IMR-90 (cell line): ENCODE measurements at regions not wholly inside any gene's neighbourhood (a gene's known extent, or its start where the extent isn't known, plus 50 kb on each side); places are given as distances from the start of the nearest gene placed in this dataset.

Experiments used
- ATAC-seq: fragments of 200-7000 bp; cut with Tn5 transposase; 2 replicates; pipeline ENCODE4 v1.9.1; 2020; ENCODE audit warnings: low read depth, mild to moderate bottlenecking, moderate library complexity
- BruUV-seq: library from RNA; stranded (reverse); fragments of 400-500 nt; replicated peaks from 2 replicates; lab custom pipeline; 2021; lab: Mats Ljungman, UMichigan
- CTCF ChIA-PET: fragments of 300-600 bp; formaldehyde crosslinking; extraction: SDS; loops from one replicate; lab custom pipeline; 2021; ENCODE audit warnings: antibody characterized with exemption; lab: Yijun Ruan, JAX
- POLR2A ChIA-PET: fragments of 300-600 bp; sonication (Branson Sonifier 250); formaldehyde crosslinking; loops from one replicate; lab custom pipeline; 2022; ENCODE audit warnings: antibody characterized with exemption; ENCODE audit not compliant: unreplicated experiment; lab: Charles Lee
- DNase-seq: peaks from one replicate; pipeline ENCODE4 v3.0.0; 2013
- H2AFZ ChIP-seq: replicated peaks from 2 replicates; pipeline ENCODE3; 2013; ENCODE audit warnings: low read length, mild to moderate bottlenecking; ENCODE audit not compliant: poor library complexity
- H2AK5ac ChIP-seq: 2 replicates; pipeline ENCODE4 v1.6.1; 2013; ENCODE audit warnings: low read depth, low read length, inconsistent platforms
- H2AK9ac ChIP-seq: replicated peaks from 2 replicates; pipeline ENCODE3; 2013; ENCODE audit warnings: mild to moderate bottlenecking, low read depth, low read length, moderate library complexity; ENCODE audit not compliant: poor library complexity
- H2BK120ac ChIP-seq: 2 replicates; pipeline ENCODE4 v1.6.1; 2013; ENCODE audit warnings: low read depth, low read length, inconsistent platforms
- H2BK15ac ChIP-seq: 3 replicates; pipeline ENCODE4 v1.6.1; 2013; ENCODE audit warnings: low read depth, low read length, inconsistent platforms
- H2BK20ac ChIP-seq: 2 replicates; pipeline ENCODE4 v1.6.1; 2013; ENCODE audit warnings: low read depth, mild to moderate bottlenecking, inconsistent platforms, low read length, moderate library complexity
- H2BK5ac ChIP-seq: 2 replicates; pipeline ENCODE4 v1.6.1; 2013; ENCODE audit warnings: mild to moderate bottlenecking, low read depth, low read length, inconsistent platforms; ENCODE audit not compliant: poor library complexity, severe bottlenecking
- H3K14ac ChIP-seq: replicated peaks from 2 replicates; pipeline ENCODE4 v1.6.1; 2013; ENCODE audit warnings: low read depth, low read length, inconsistent platforms
- H3K18ac ChIP-seq: 2 replicates; pipeline ENCODE4 v1.6.1; 2013; ENCODE audit warnings: low read depth, low read length, control low read depth
- H3K23ac ChIP-seq: 2 replicates; pipeline ENCODE4 v1.6.1; 2013; ENCODE audit warnings: low read depth, low read length, inconsistent platforms
- H3K27ac ChIP-seq: 2 replicates; pipeline ENCODE4 v1.5.1; 2013; ENCODE audit warnings: mild to moderate bottlenecking, control low read depth, low read length; ENCODE audit not compliant: insufficient read depth
- H3K27me3 ChIP-seq: 2 replicates; pipeline ENCODE4 v1.6.1; 2013; ENCODE audit warnings: low read length; ENCODE audit not compliant: control insufficient read depth, insufficient read depth
- H3K36me3 ChIP-seq: 2 replicates; pipeline ENCODE4 v1.6.1; 2013; ENCODE audit warnings: low read length, mixed read lengths; ENCODE audit not compliant: control insufficient read depth, insufficient read depth
- H3K4ac ChIP-seq: 2 replicates; pipeline ENCODE4 v1.6.1; 2013; ENCODE audit warnings: low read depth, low read length, inconsistent platforms
- H3K4me1 ChIP-seq: 2 replicates; pipeline ENCODE4 v1.6.1; 2013; ENCODE audit warnings: low read length, mixed read lengths; ENCODE audit not compliant: control insufficient read depth, insufficient read depth
- H3K4me2 ChIP-seq: 2 replicates; pipeline ENCODE4 v1.6.1; 2013; ENCODE audit warnings: low read depth, mild to moderate bottlenecking, control low read depth, low read length, moderate library complexity
- H3K4me3 ChIP-seq: 2 replicates; pipeline ENCODE4 v1.5.1; 2013; ENCODE audit warnings: low read depth, mild to moderate bottlenecking, control low read depth, low read length, moderate library complexity; ENCODE audit not compliant: insufficient read depth
- H3K56ac ChIP-seq: 2 replicates; pipeline ENCODE4 v1.6.1; 2013; ENCODE audit warnings: low read length, inconsistent platforms; ENCODE audit not compliant: insufficient read depth; ENCODE audit errors: extremely low read depth
- H3K79me1 ChIP-seq, 2 experiments: 2 replicates each; pipeline ENCODE4 v1.6.1; 2013; ENCODE audit warnings: low read length in 2 of 2, inconsistent platforms in 1 of 2, low read depth in 1 of 2
- H3K9ac ChIP-seq: 2 replicates; pipeline ENCODE4 v1.6.1; 2013; ENCODE audit warnings: low read depth, low read length, control low read depth
- H3K9me1 ChIP-seq: 2 replicates; pipeline ENCODE4 v1.6.1; 2013; ENCODE audit warnings: low read length, inconsistent platforms; ENCODE audit not compliant: insufficient read depth
- H3K9me3 ChIP-seq: 2 replicates; pipeline ENCODE4 v1.6.1; 2013; ENCODE audit warnings: low read length; ENCODE audit not compliant: control insufficient read depth, insufficient read depth
- H4K20me1 ChIP-seq: 2 replicates; pipeline ENCODE4 v1.6.1; 2013; ENCODE audit warnings: low read length, inconsistent platforms; ENCODE audit not compliant: insufficient read depth
- H4K5ac ChIP-seq: 2 replicates; pipeline ENCODE4 v1.6.1; 2013; ENCODE audit warnings: mild to moderate bottlenecking, low read depth, low read length, control low read depth
- H4K8ac ChIP-seq, 2 experiments: 2 replicates each; pipeline ENCODE4 v1.6.1; 2013; ENCODE audit warnings: low read depth in 2 of 2, low read length in 2 of 2, control low read depth in 1 of 2, inconsistent platforms in 1 of 2
- H4K91ac ChIP-seq: 2 replicates; pipeline ENCODE4 v1.6.1; 2013; ENCODE audit warnings: low read depth, low read length, inconsistent platforms; ENCODE audit not compliant: insufficient read depth
- CHD1 ChIP-seq: IDR thresholded peaks from 2 replicates; pipeline ENCODE4 v1.6.1; 2012; ENCODE audit warnings: low read depth, low read length, improper control_type of control experiment
- MAFK ChIP-seq: IDR thresholded peaks from 2 replicates; pipeline ENCODE4 v1.6.1; 2012; ENCODE audit warnings: low read depth, low read length, improper control_type of control experiment
- MAZ ChIP-seq: IDR thresholded peaks from 2 replicates; pipeline ENCODE4 v1.6.1; 2012; ENCODE audit warnings: low read depth, mild to moderate bottlenecking, low read length, improper control_type of control experiment, moderate library complexity, borderline replicate concordance
- MXI1 ChIP-seq: IDR thresholded peaks from 2 replicates; pipeline ENCODE4 v1.6.1; 2012; ENCODE audit warnings: low read depth, mild to moderate bottlenecking, low read length, moderate library complexity, borderline replicate concordance
- NFE2L2 ChIP-seq: fragments of 150-350 bp; IDR thresholded peaks from 2 replicates; pipeline ENCODE4 v1.6.1; 2016; ENCODE audit warnings: low read depth, mild to moderate bottlenecking, low read length
- WGBS, 2 experiments: methylation state at CpG; one replicate each; pipeline versions ENCODE4 v1.1.5 to v1.1.7; 2013; ENCODE audit warnings: missing lambda C conversion rate in 2 of 2; ENCODE audit not compliant: insufficient read length in 1 of 2; ENCODE audit errors: extremely low coverage in 2 of 2; 5-methylcytosine and 5-hydroxymethylcytosine counted together
- dilution Hi-C: fragments of 300-500 bp; cut with HindIII; formaldehyde crosslinking; loops from one replicate; pipeline ENCODE4 v1.14.3; 2018; ENCODE audit warnings: low sequenced_read_pairs; ENCODE audit not compliant: unreplicated experiment
- in situ Hi-C: fragments of 300-500 bp; cut with MboI; formaldehyde crosslinking; loops from 3 replicates; pipeline ENCODE4 v1.14.3; 2019; ENCODE audit warnings: low sequenced_read_pairs, inconsistent platforms, mixed read lengths
- intact Hi-C: fragments of 100-400 bp; cut with micrococcal nuclease; formaldehyde crosslinking; loops from 2 replicates; pipeline ENCODE4 v1.10.0; 2022
- TF ChIP-seq, protein P1 (sequence below): conservative IDR thresholded peaks from 2 replicates; pipeline ENCODE4 v1.5.1; 2012; ENCODE audit warnings: mild to moderate bottlenecking, low read depth, low read length, improper control_type of control experiment
- TF ChIP-seq, protein P2 (sequence below): fragments of 150-350 bp; IDR thresholded peaks from 2 replicates; pipeline ENCODE4 v1.6.1; 2017; ENCODE audit warnings: mild to moderate bottlenecking, antibody characterized with exemption, low read length, low read depth

DNA sequence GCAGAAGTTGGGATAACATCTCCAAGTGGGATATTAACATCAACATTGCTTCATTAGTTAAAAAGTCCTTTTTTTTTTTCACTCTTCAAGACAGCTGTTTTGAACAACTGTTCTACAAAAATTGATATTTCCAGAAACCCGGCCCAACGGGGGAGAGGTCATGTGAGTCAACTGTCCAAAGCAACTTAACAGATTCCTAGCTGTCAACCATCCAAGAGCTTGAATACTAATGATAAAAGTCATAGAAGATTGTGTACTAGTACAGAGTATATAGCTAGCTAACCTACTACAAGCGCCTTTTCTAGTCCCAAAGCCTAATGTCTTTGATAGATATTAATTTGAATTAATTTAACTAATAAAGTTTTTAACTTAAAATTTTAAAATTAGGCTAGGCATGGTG lies 172.0 kb downstream of the CYB561 start:
- H3K23ac ChIP-seq, result peak overlapping the region; percentile 62; the same call in 1 of the 2 replicates
- no peak overlapping the region for H2AK9ac ChIP-seq
- no peaks in the 10 kb centered on the region; the same call in 1 of the 2 replicates for H3K36me3 ChIP-seq
- peak; percentile 89 for DNase-seq
- H3K79me1 ChIP-seq, result peaks cover 33 to 41% of the 10 kb centered on the region in 2 experiments
- H2BK120ac ChIP-seq, result no peak overlapping the region
- no peak overlapping the region for H4K91ac ChIP-seq
- no peak overlapping the region for H2BK20ac ChIP-seq
- peak overlapping the region in 1 of 2 experiments; percentile 44; a peak in 1 of 4 replicates for H4K8ac ChIP-seq
- 0 out of 2 replicates have a peak, but pooled peaks cover 3% of the 10 kb centered on the region for H4K20me1 ChIP-seq
- H3K4me3 ChIP-seq, result no peak overlapping the region
- no peak overlapping the region for H4K5ac ChIP-seq
- H3K27me3 ChIP-seq, result no peaks in the 10 kb centered on the region
- no peak overlapping the region for H2AK5ac ChIP-seq
- in situ Hi-C loops, result no loop called here
- H3K4me2 ChIP-seq, result no peak overlapping the region
- H3K56ac ChIP-seq, result no peak overlapping the region
- H3K27ac ChIP-seq, result peak overlapping the region; percentile 46; the same call in 1 of the 2 replicates
- H3K14ac ChIP-seq, result no peak overlapping the region
- H3K4ac ChIP-seq, result no peak overlapping the region
- H3K18ac ChIP-seq, result no peak overlapping the region
- peaks cover 6% of the 10 kb centered on the region for H3K9me1 ChIP-seq
- no peak overlapping the region for H3K9ac ChIP-seq
- WGBS, 2 experiments, result no CpG with 5 or more reads among the region's 3 CpGs
- no peak overlapping the region for H2BK5ac ChIP-seq
- H3K4me1 ChIP-seq, result peaks cover 11% of the 10 kb centered on the region
- peak; percentile 67 for ATAC-seq
- ChIA-PET POLR2A (no interaction called here), CTCF (interaction anchor here (0.7 kb wide), 1 partner anchor 30 kb away, joined by 3 read pairs; no protein-coding TSS in a partner anchor)
- no TSS peak for BruUV-seq
- intact Hi-C loops, result no loop called here
- no peak for TF ChIP-seq MAFK
- TF ChIP-seq CHD1, result no peak
- TF ChIP-seq MAZ, result no peak
- no peak for TF ChIP-seq MXI1
- TF ChIP-seq, protein P1, sequence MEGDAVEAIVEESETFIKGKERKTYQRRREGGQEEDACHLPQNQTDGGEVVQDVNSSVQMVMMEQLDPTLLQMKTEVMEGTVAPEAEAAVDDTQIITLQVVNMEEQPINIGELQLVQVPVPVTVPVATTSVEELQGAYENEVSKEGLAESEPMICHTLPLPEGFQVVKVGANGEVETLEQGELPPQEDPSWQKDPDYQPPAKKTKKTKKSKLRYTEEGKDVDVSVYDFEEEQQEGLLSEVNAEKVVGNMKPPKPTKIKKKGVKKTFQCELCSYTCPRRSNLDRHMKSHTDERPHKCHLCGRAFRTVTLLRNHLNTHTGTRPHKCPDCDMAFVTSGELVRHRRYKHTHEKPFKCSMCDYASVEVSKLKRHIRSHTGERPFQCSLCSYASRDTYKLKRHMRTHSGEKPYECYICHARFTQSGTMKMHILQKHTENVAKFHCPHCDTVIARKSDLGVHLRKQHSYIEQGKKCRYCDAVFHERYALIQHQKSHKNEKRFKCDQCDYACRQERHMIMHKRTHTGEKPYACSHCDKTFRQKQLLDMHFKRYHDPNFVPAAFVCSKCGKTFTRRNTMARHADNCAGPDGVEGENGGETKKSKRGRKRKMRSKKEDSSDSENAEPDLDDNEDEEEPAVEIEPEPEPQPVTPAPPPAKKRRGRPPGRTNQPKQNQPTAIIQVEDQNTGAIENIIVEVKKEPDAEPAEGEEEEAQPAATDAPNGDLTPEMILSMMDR, result no peak
- TF ChIP-seq NFE2L2, result no peak
- TF ChIP-seq, protein P2, sequence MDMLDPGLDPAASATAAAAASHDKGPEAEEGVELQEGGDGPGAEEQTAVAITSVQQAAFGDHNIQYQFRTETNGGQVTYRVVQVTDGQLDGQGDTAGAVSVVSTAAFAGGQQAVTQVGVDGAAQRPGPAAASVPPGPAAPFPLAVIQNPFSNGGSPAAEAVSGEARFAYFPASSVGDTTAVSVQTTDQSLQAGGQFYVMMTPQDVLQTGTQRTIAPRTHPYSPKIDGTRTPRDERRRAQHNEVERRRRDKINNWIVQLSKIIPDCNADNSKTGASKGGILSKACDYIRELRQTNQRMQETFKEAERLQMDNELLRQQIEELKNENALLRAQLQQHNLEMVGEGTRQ, result no peak; the same call in 1 of the 2 replicates
- no peak overlapping the region for H2BK15ac ChIP-seq
- H2AFZ ChIP-seq, result no peak overlapping the region
- no peaks in the 10 kb centered on the region for H3K9me3 ChIP-seq
- dilution Hi-C loops, result no loop called here
